Tibial artery (tissue), 4 donors: ENCODE measurements at regions not wholly inside any gene's neighbourhood (a gene's known extent, or its start where the extent isn't known, plus 50 kb on each side); places are given as distances from the start of the nearest gene placed in this dataset.

Experiments used
- DNase-seq, 2 donors: peaks; one replicate each; pipeline ENCODE4 v3.0.0-alpha.2; 2019
- H3K27ac ChIP-seq, 2 donors: fragments of 200-600 bp; sonication (generic) in 1 of 2; 1 replicate in 1 of 2; 2 replicates in 1 of 2; pipeline ENCODE4 v1.5.1; 2018 to 2019; ENCODE audit warnings: mild to moderate bottlenecking in 1 of 2
- H3K27me3 ChIP-seq, 2 donors: fragments of 200-600 bp; sonication (generic) in 1 of 2; one replicate each; pipeline versions ENCODE4 v1.5.1 to v1.6.0; 2016 to 2019
- H3K36me3 ChIP-seq, 3 donors: fragments of 200-600 bp; sonication (generic) in 2 of 3; one replicate each; pipeline ENCODE4 v1.5.1; 2016 to 2019; ENCODE audit warnings: mild to moderate bottlenecking in 2 of 3
- H3K4me1 ChIP-seq, 4 donors: fragments of 200-600 bp; sonication (generic) in 2 of 4; 1 replicate in 3 of 4; 2 replicates in 1 of 4; pipeline ENCODE4 v1.5.1; 2016 to 2019
- H3K4me3 ChIP-seq, 2 donors: fragments of 200-600 bp; sonication (generic) in 1 of 2; 1 replicate in 1 of 2; 2 replicates in 1 of 2; pipeline ENCODE4 v1.5.1; 2018 to 2019; ENCODE audit warnings: mild to moderate bottlenecking in 2 of 2
- H3K9me3 ChIP-seq, 3 donors: fragments of 200-600 bp; sonication (generic) in 1 of 3; one replicate each; pipeline ENCODE4 v1.5.1; 2016 to 2019
- CTCF ChIP-seq, 2 experiments: fragments of 200-600 bp in 1 of 2; fragments of 450-650 bp in 1 of 2; IDR thresholded peaks; one replicate each; pipeline ENCODE4 v1.5.1; 2017 to 2019; ENCODE audit warnings: antibody characterized with exemption in 2 of 2, mild to moderate bottlenecking in 1 of 2, moderate library complexity in 1 of 2
- intact Hi-C: fragments of 100-400 bp; cut with DNase I; formaldehyde crosslinking; loops from one replicate; pipeline ENCODE4 v1.15.0; 2023; ENCODE audit warnings: low total_unique reads

DNA sequence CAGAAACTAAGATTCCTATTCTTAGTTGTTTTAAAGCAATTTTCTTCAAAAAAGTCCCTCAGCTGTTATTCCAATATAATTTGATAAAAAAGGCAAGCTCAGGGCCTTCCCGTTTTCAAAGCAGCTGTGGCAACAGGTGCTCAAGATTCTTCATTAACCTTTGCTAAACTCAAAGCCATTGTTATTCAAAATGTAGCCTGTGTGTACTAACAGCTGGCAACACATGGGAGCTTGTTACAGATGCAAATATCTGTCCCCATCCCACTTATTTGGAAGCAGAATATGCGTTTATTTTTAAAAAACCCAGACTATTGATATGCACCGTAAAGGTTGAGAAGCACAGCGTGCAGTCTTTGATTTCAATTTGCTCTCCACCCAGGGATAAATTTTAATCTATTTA, 210.4 kb upstream of the SYT10 start:
- DNase-seq, result no peak
- no peak for TF ChIP-seq CTCF (IDR thresholded peaks at IDR 0.05)
- Histone ChIP-seq H3K9me3 (no peaks in the 10 kb centered on the region), H3K27me3 (no peaks in the 10 kb centered on the region), H3K27ac (no peak overlapping the region), H3K36me3 (no peaks in the 10 kb centered on the region), H3K4me3 (no peak overlapping the region), H3K4me1 (no peaks in the 10 kb centered on the region)
- intact Hi-C loops, result no loop called here

DNA sequence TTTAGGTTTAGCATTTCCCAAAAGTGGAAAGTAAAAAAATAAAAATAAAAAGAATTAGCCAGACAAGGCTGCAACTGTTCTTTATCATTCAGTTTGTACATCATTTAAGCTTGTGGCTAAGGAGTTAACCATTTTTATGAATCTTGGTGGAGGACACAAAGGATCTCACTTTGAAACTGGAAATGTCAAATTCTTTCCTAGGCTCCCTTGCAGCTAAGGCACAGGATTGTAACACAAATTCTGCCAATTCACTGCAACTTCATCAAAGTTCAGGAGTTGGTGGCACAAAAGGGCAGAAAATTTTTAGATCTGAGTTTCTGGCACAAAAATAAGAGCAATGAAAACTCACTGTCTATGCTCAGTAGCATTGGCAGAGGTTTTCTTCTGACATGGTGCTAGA, 211.2 kb upstream of the SYT10 start:
- intact Hi-C loops, result no loop called here
- Histone ChIP-seq H3K36me3 (no peaks in the 10 kb centered on the region), H3K4me3 (no peak overlapping the region), H3K4me1 (no peaks in the 10 kb centered on the region), H3K27ac (no peak overlapping the region), H3K9me3 (no peaks in the 10 kb centered on the region), H3K27me3 (no peaks in the 10 kb centered on the region)
- no peak for DNase-seq
- TF ChIP-seq CTCF (IDR thresholded peaks at IDR 0.05), result no peak

DNA sequence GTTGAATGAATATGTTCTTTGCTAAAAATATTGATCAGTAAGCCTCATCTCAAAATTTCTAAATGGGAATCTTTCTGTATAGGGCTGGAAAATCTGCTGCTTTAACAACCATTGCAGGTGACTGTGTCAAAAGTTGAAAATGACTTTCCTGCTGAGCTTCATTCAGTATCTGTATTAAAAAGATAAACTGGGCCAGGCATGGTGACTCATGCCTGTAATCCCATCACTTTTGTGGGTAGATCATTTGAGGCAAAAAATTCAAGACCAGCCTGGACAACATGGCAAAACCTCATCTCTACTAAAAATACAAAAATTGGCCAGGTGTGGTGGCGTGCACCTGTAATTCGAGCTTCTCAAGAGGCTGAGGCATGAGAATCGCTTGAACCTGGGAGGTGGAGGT, 213.7 kb upstream of the SYT10 start:
- no peak overlapping the region for H3K4me3 ChIP-seq
- intact Hi-C loops, result no loop called here
- no peak for TF ChIP-seq CTCF (IDR thresholded peaks at IDR 0.05)
- H3K36me3 ChIP-seq, result no peaks in the 10 kb centered on the region
- no peaks in the 10 kb centered on the region for H3K4me1 ChIP-seq
- no peaks in the 10 kb centered on the region for H3K27me3 ChIP-seq
- DNase-seq, result no peak
- H3K27ac ChIP-seq, result no peak overlapping the region
- no peaks in the 10 kb centered on the region for H3K9me3 ChIP-seq

- Histone ChIP-seq H3K27ac (no peak overlapping the region), H3K4me3 (no peak overlapping the region), H3K36me3 (no peaks in the 10 kb centered on the region), H3K9me3 (no peaks in the 10 kb centered on the region), H3K27me3 (no peaks in the 10 kb centered on the region), H3K4me1 (no peaks in the 10 kb centered on the region)
- no peak for DNase-seq
- no peak for TF ChIP-seq CTCF (IDR thresholded peaks at IDR 0.05)
- intact Hi-C loops, result no loop called here
Measured at GRCh38 chr12:33654313-33654712, 214.7 kb upstream of the SYT10 start.

DNA sequence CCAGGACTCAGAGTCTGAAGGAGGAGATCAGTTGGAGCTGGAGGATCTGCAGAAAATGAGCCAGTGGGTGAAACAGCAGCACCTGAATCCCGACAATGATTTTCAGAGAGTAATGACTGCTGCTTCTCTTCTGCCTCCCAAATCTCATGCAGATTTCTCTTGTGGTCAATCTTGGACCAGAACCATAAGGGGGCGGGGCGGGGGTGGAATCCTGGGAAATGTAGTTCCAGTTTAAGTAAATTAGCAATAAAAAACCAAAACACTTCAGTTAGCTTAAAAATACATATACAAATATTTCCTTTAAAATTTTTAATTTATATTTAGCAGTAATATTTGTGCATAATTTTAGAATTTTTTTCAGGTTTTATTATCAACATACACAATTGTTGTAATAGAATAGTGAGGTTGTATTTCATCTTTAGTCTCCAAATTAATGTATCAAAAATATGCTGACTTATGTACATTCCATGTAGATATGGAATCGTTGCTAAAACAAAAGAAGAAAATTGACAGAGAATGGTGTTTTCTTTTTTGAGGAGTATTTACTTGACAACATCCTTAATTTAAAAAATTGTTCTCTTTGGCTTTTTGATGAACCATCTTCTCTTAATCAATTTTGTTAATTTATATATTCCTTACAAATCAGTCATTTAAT, 223.5 kb upstream of the SYT10 start:
- DNase-seq, result no peak
- TF ChIP-seq CTCF (IDR thresholded peaks at IDR 0.05), result no peak
- Histone ChIP-seq H3K27me3 (no peaks in the 10 kb centered on the region), H3K27ac (no peak overlapping the region), H3K4me1 (no peaks in the 10 kb centered on the region), H3K9me3 (no peaks in the 10 kb centered on the region), H3K36me3 (no peaks in the 10 kb centered on the region), H3K4me3 (no peak overlapping the region)
- intact Hi-C loops, result no loop called here

DNA sequence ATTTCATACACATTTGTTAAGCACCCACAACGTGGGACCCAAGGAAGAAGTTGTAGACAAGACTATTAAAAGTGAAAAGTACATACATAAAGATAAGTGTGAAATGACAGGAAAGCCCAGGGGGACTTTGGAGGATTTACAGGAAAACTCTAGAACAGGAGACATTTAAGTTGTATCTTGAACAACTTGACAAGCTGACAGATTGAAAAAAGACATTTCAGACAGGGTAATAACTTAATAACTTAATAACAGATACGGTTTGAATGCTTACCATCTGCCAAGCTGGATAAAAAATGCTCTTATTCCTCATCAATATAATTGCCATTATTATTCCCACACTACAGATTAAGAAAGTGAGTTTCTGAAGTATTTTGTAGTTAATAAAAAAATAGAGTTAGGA, 229.7 kb upstream of the SYT10 start:
- Histone ChIP-seq H3K27ac (no peak overlapping the region), H3K36me3 (no peaks in the 10 kb centered on the region), H3K27me3 (no peaks in the 10 kb centered on the region), H3K9me3 (no peaks in the 10 kb centered on the region), H3K4me3 (no peak overlapping the region), H3K4me1 (no peaks in the 10 kb centered on the region)
- no peak for DNase-seq
- intact Hi-C loops, result no loop called here
- no peak for TF ChIP-seq CTCF (IDR thresholded peaks at IDR 0.05)
